ENCODE measurements at regions not wholly inside any gene's neighbourhood (a gene's known extent, or its start where the extent isn't known, plus 50 kb on each side); places are given as distances from the start of the nearest gene placed in this dataset.

DNA sequence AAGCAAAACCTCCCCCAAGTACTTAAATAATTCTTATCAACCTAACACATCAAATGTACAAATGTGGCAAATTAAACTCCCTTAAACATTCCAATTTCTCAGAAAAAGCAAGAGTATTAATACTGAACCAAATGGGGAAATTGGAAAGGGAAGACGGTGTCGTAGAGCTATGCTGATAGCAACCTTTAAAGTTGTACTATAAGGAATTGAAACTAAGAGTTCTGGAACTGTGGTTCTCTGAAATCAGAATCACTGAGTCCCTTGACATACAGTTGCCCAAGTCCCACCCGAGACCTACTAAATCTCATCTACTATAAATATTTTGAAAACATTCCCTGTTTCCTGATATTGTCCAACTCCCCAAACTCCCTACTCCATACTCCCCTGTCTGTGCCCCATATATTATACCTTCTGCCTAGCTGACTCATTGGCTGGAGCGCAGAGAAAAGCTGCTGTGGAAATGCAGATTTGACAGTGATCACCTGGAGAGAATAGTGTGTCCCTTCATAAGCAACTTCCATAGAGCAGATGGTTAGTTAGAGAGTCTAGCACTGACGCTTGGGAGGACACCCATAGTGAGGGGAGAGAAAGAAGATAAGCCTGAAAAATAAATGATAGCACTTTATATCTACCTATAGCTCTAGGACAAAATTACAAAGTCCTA, 51.4 kb upstream of the ITM2B start:
- TF ChIP-seq, protein P1, sequence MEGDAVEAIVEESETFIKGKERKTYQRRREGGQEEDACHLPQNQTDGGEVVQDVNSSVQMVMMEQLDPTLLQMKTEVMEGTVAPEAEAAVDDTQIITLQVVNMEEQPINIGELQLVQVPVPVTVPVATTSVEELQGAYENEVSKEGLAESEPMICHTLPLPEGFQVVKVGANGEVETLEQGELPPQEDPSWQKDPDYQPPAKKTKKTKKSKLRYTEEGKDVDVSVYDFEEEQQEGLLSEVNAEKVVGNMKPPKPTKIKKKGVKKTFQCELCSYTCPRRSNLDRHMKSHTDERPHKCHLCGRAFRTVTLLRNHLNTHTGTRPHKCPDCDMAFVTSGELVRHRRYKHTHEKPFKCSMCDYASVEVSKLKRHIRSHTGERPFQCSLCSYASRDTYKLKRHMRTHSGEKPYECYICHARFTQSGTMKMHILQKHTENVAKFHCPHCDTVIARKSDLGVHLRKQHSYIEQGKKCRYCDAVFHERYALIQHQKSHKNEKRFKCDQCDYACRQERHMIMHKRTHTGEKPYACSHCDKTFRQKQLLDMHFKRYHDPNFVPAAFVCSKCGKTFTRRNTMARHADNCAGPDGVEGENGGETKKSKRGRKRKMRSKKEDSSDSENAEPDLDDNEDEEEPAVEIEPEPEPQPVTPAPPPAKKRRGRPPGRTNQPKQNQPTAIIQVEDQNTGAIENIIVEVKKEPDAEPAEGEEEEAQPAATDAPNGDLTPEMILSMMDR (IDR thresholded peaks at IDR 0.05), result no peak
- no peak for TF ChIP-seq POLR2A (IDR thresholded peaks at IDR 0.05)
- no peak for TF ChIP-seq POLR2AphosphoS5 (IDR thresholded peaks at IDR 0.05)

All from breast epithelium (tissue), 3 donors.